HT-29 (cell line): ENCODE measurements at regions not wholly inside any gene's neighbourhood (a gene's known extent, or its start where the extent isn't known, plus 50 kb on each side); places are given as distances from the start of the nearest gene placed in this dataset. TPM values are rescaled to one million over a fixed set of nuclear protein-coding genes. Genes with fewer than 3 reads are reported as not detected.

Experiments used
- small RNA-seq: library from RNA; depleted of rRNA; stranded (forward); fragments of <200 nt; gene quantifications from one replicate; pipeline ENCODE3, GENCODE V24; 2014

Small RNA genes in the stretch of these regions (small RNA-seq; reads per million reads assigned to genes)
- not detected for gene MIR4477B
- not detected for gene PTGER4P3
- gene RNA5SP284, result 5.5 reads per million, percentile 84 among the genes with 10 or more reads in this experiment
